IMR-90 (cell line): ENCODE measurements at regions not wholly inside any gene's neighbourhood (a gene's known extent, or its start where the extent isn't known, plus 50 kb on each side); places are given as distances from the start of the nearest gene placed in this dataset.

ENCODE experiments used
- ATAC-seq: fragments of 200-7000 bp; cut with Tn5 transposase; 2 replicates; pipeline ENCODE4 v1.9.1; 2020; ENCODE audit warnings: low read depth, mild to moderate bottlenecking, moderate library complexity
- BruUV-seq: library from RNA; stranded (reverse); fragments of 400-500 nt; replicated peaks from 2 replicates; lab custom pipeline; 2021; lab: Mats Ljungman, UMichigan
- CTCF ChIA-PET: fragments of 300-600 bp; formaldehyde crosslinking; extraction: SDS; loops from one replicate; lab custom pipeline; 2021; ENCODE audit warnings: antibody characterized with exemption; lab: Yijun Ruan, JAX
- POLR2A ChIA-PET: fragments of 300-600 bp; sonication (Branson Sonifier 250); formaldehyde crosslinking; loops from one replicate; lab custom pipeline; 2022; ENCODE audit warnings: antibody characterized with exemption; ENCODE audit not compliant: unreplicated experiment; lab: Charles Lee
- DNase-seq: peaks from one replicate; pipeline ENCODE4 v3.0.0; 2013
- H2AFZ ChIP-seq: replicated peaks from 2 replicates; pipeline ENCODE3; 2013; ENCODE audit warnings: low read length, mild to moderate bottlenecking; ENCODE audit not compliant: poor library complexity
- H2AK5ac ChIP-seq: 2 replicates; pipeline ENCODE4 v1.6.1; 2013; ENCODE audit warnings: low read depth, low read length, inconsistent platforms
- H2AK9ac ChIP-seq: replicated peaks from 2 replicates; pipeline ENCODE3; 2013; ENCODE audit warnings: mild to moderate bottlenecking, low read depth, low read length, moderate library complexity; ENCODE audit not compliant: poor library complexity
- H2BK120ac ChIP-seq: 2 replicates; pipeline ENCODE4 v1.6.1; 2013; ENCODE audit warnings: low read depth, low read length, inconsistent platforms
- H2BK15ac ChIP-seq: 3 replicates; pipeline ENCODE4 v1.6.1; 2013; ENCODE audit warnings: low read depth, low read length, inconsistent platforms
- H2BK20ac ChIP-seq: 2 replicates; pipeline ENCODE4 v1.6.1; 2013; ENCODE audit warnings: low read depth, mild to moderate bottlenecking, inconsistent platforms, low read length, moderate library complexity
- H2BK5ac ChIP-seq: 2 replicates; pipeline ENCODE4 v1.6.1; 2013; ENCODE audit warnings: mild to moderate bottlenecking, low read depth, low read length, inconsistent platforms; ENCODE audit not compliant: poor library complexity, severe bottlenecking
- H3K14ac ChIP-seq: replicated peaks from 2 replicates; pipeline ENCODE4 v1.6.1; 2013; ENCODE audit warnings: low read depth, low read length, inconsistent platforms
- H3K18ac ChIP-seq: 2 replicates; pipeline ENCODE4 v1.6.1; 2013; ENCODE audit warnings: low read depth, low read length, control low read depth
- H3K23ac ChIP-seq: 2 replicates; pipeline ENCODE4 v1.6.1; 2013; ENCODE audit warnings: low read depth, low read length, inconsistent platforms
- H3K27ac ChIP-seq: 2 replicates; pipeline ENCODE4 v1.5.1; 2013; ENCODE audit warnings: mild to moderate bottlenecking, control low read depth, low read length; ENCODE audit not compliant: insufficient read depth
- H3K27me3 ChIP-seq: 2 replicates; pipeline ENCODE4 v1.6.1; 2013; ENCODE audit warnings: low read length; ENCODE audit not compliant: control insufficient read depth, insufficient read depth
- H3K36me3 ChIP-seq: 2 replicates; pipeline ENCODE4 v1.6.1; 2013; ENCODE audit warnings: low read length, mixed read lengths; ENCODE audit not compliant: control insufficient read depth, insufficient read depth
- H3K4ac ChIP-seq: 2 replicates; pipeline ENCODE4 v1.6.1; 2013; ENCODE audit warnings: low read depth, low read length, inconsistent platforms
- H3K4me1 ChIP-seq: 2 replicates; pipeline ENCODE4 v1.6.1; 2013; ENCODE audit warnings: low read length, mixed read lengths; ENCODE audit not compliant: control insufficient read depth, insufficient read depth
- H3K4me2 ChIP-seq: 2 replicates; pipeline ENCODE4 v1.6.1; 2013; ENCODE audit warnings: low read depth, mild to moderate bottlenecking, control low read depth, low read length, moderate library complexity
- H3K4me3 ChIP-seq: 2 replicates; pipeline ENCODE4 v1.5.1; 2013; ENCODE audit warnings: low read depth, mild to moderate bottlenecking, control low read depth, low read length, moderate library complexity; ENCODE audit not compliant: insufficient read depth
- H3K56ac ChIP-seq: 2 replicates; pipeline ENCODE4 v1.6.1; 2013; ENCODE audit warnings: low read length, inconsistent platforms; ENCODE audit not compliant: insufficient read depth; ENCODE audit errors: extremely low read depth
- H3K79me1 ChIP-seq, 2 experiments: 2 replicates each; pipeline ENCODE4 v1.6.1; 2013; ENCODE audit warnings: low read length in 2 of 2, inconsistent platforms in 1 of 2, low read depth in 1 of 2
- H3K9ac ChIP-seq: 2 replicates; pipeline ENCODE4 v1.6.1; 2013; ENCODE audit warnings: low read depth, low read length, control low read depth
- H3K9me1 ChIP-seq: 2 replicates; pipeline ENCODE4 v1.6.1; 2013; ENCODE audit warnings: low read length, inconsistent platforms; ENCODE audit not compliant: insufficient read depth
- H3K9me3 ChIP-seq: 2 replicates; pipeline ENCODE4 v1.6.1; 2013; ENCODE audit warnings: low read length; ENCODE audit not compliant: control insufficient read depth, insufficient read depth
- H4K20me1 ChIP-seq: 2 replicates; pipeline ENCODE4 v1.6.1; 2013; ENCODE audit warnings: low read length, inconsistent platforms; ENCODE audit not compliant: insufficient read depth
- H4K5ac ChIP-seq: 2 replicates; pipeline ENCODE4 v1.6.1; 2013; ENCODE audit warnings: mild to moderate bottlenecking, low read depth, low read length, control low read depth
- H4K8ac ChIP-seq, 2 experiments: 2 replicates each; pipeline ENCODE4 v1.6.1; 2013; ENCODE audit warnings: low read depth in 2 of 2, low read length in 2 of 2, control low read depth in 1 of 2, inconsistent platforms in 1 of 2
- H4K91ac ChIP-seq: 2 replicates; pipeline ENCODE4 v1.6.1; 2013; ENCODE audit warnings: low read depth, low read length, inconsistent platforms; ENCODE audit not compliant: insufficient read depth
- ELK1 ChIP-seq: fragments of 150-350 bp; IDR thresholded peaks from 2 replicates; pipeline ENCODE4 v1.6.1; 2016; ENCODE audit warnings: low read depth, mild to moderate bottlenecking, low read length, moderate library complexity, borderline replicate concordance
- FOS ChIP-seq: fragments of 150-350 bp; IDR thresholded peaks from 2 replicates; pipeline ENCODE4 v1.6.1; 2016; ENCODE audit warnings: low read depth, low read length
- POLR2A ChIP-seq: IDR thresholded peaks from 2 replicates; pipeline ENCODE4 v1.6.1; 2012; ENCODE audit warnings: mild to moderate bottlenecking, low read depth, low read length
- RAD21 ChIP-seq: IDR thresholded peaks from 2 replicates; pipeline ENCODE4 v1.6.1; 2012; ENCODE audit warnings: low read length, improper control_type of control experiment
- SMC3 ChIP-seq: fragments of 150-350 bp; IDR thresholded peaks from 2 replicates; pipeline ENCODE4 v1.6.1; 2016; ENCODE audit warnings: low read depth, mild to moderate bottlenecking, antibody characterized with exemption, low read length, moderate library complexity
- USF2 ChIP-seq: fragments of 150-350 bp; IDR thresholded peaks from 2 replicates; pipeline ENCODE4 v1.6.1; 2017; ENCODE audit warnings: mild to moderate bottlenecking, antibody characterized with exemption, low read length, low read depth
- WGBS, 2 experiments: methylation state at CpG; one replicate each; pipeline versions ENCODE4 v1.1.5 to v1.1.7; 2013; ENCODE audit warnings: missing lambda C conversion rate in 2 of 2; ENCODE audit not compliant: insufficient read length in 1 of 2; ENCODE audit errors: extremely low coverage in 2 of 2; 5-methylcytosine and 5-hydroxymethylcytosine counted together
- dilution Hi-C: fragments of 300-500 bp; cut with HindIII; formaldehyde crosslinking; loops from one replicate; pipeline ENCODE4 v1.14.3; 2018; ENCODE audit warnings: low sequenced_read_pairs; ENCODE audit not compliant: unreplicated experiment
- in situ Hi-C: fragments of 300-500 bp; cut with MboI; formaldehyde crosslinking; loops from 3 replicates; pipeline ENCODE4 v1.14.3; 2019; ENCODE audit warnings: low sequenced_read_pairs, inconsistent platforms, mixed read lengths
- intact Hi-C: fragments of 100-400 bp; cut with micrococcal nuclease; formaldehyde crosslinking; loops from 2 replicates; pipeline ENCODE4 v1.10.0; 2022

- no peak overlapping the region for H4K5ac ChIP-seq
- intact Hi-C loops = no loop called here
Observed at GRCh38 chr1:104630567-104631149, 881.0 kb downstream of the AMY1C start.

More at GRCh38 chr1:104630567-104631149, 881.0 kb downstream of the AMY1C start:
- no peak for ATAC-seq
- H4K20me1 ChIP-seq = no peaks in the 10 kb centered on the region
- in situ Hi-C loops (no loop called here), dilution Hi-C loops (no loop called here)
- H3K4ac ChIP-seq = no peak overlapping the region
- no peaks in the 10 kb centered on the region for H3K4me1 ChIP-seq
- no TSS peak for BruUV-seq
- H3K9ac ChIP-seq = no peak overlapping the region
- H4K91ac ChIP-seq = no peak overlapping the region
- no peak overlapping the region for H2BK20ac ChIP-seq
- no peak overlapping the region for H3K14ac ChIP-seq
- ChIA-PET POLR2A (no interaction called here), CTCF (no interaction called here)
- no peak overlapping the region for H3K56ac ChIP-seq
- no peak overlapping the region for H2BK15ac ChIP-seq
- no peaks in the 10 kb centered on the region for H3K79me1 ChIP-seq
- no peak for DNase-seq
- H2BK5ac ChIP-seq = no peak overlapping the region
- no peaks in the 10 kb centered on the region for H3K36me3 ChIP-seq
- H4K8ac ChIP-seq = no peak overlapping the region
- H2AFZ ChIP-seq = no peak overlapping the region
- H3K4me3 ChIP-seq = no peak overlapping the region
- 62% methylated on average over 2 of the region's 5 CpGs; no CpG with 5 or more reads in 1 of the 2 experiments for WGBS, 2 experiments
- no peak overlapping the region for H3K23ac ChIP-seq
- no peak overlapping the region for H2AK5ac ChIP-seq
- no peak overlapping the region for H2BK120ac ChIP-seq
- no peak overlapping the region for H3K18ac ChIP-seq
- no peak overlapping the region for H3K27ac ChIP-seq
- H3K4me2 ChIP-seq = no peak overlapping the region
- TF ChIP-seq POLR2A (no peak), RAD21 (no peak), ELK1 (no peak), SMC3 (no peak), USF2 (no peak), FOS (no peak)
- no peak overlapping the region for H2AK9ac ChIP-seq
- no peaks in the 10 kb centered on the region for H3K9me1 ChIP-seq
- 0 out of 2 replicates have a peak, but pooled peaks cover 2% of the 10 kb centered on the region for H3K9me3 ChIP-seq
- no peaks in the 10 kb centered on the region for H3K27me3 ChIP-seq
